ENCODE measurements at regions not wholly inside any gene's neighbourhood (a gene's known extent, or its start where the extent isn't known, plus 50 kb on each side); places are given as distances from the start of the nearest gene placed in this dataset.
"Not testable (repeated sequence)": the region's sequence is repeated elsewhere in the genome, so short reads cannot be mapped to it uniquely, and the experiment has no call there.

DNA sequence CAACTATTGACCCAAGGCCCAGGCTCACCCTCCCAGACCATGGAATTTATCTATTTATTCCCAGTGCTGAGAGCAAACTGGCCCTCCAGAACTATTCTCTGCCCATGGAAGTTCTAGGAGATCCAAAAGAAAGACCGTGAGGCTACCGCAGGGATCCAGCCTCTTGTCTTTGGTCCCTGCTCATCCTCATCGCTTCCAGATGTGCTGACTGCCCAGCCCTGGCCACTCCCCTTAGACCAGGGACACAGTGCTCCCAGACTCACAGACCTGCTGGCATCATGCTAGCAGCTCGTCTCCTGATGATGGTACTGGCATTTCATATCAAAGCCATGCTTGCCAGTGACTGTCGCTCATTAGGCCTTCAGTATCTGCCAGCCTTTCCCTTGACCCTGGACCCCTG is 405.7 kb upstream of the PPP2R3A start:
- DNase-seq, result no peak

DNA sequence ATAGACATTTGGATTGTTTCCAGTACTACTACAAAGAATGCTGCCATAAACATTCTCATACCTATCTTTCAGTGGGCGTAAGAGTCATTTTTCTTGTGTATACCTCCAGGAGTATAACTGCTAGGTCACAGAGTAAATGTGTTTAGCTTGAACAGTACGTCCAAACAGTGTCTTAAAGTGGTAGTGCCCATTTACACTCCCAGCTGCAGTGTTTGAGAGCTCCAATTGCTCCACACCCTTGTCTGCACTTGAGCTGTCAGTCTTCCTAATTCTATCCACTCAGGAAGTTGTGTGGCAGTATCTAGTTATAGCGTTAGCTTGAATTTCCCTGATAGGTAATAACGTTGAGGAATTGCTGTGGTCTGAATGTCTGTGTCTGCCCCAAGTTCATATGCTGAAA is 404.7 kb upstream of the PPP2R3A start:
- DNase-seq, result no peak

DNA sequence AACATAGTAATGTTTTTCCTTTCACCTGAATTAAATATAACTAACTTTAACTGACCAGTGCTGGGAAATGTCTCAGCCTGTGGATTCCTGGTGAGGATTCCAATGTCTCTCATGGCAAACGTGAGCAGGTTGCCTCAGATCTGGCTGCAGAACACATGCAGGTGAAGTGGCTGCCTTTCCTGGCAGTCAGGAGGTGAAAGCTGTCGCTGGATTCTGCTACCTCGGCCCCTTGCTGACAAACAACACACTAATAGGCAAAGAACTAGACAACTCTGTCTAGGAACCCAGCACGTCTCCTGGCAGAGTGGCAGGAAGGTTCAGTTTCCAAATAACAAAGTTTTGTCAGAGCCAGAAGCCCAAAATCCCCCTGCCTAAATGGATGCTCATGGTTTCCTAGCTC is 400.8 kb upstream of the PPP2R3A start:
- no peak for DNase-seq

DNA sequence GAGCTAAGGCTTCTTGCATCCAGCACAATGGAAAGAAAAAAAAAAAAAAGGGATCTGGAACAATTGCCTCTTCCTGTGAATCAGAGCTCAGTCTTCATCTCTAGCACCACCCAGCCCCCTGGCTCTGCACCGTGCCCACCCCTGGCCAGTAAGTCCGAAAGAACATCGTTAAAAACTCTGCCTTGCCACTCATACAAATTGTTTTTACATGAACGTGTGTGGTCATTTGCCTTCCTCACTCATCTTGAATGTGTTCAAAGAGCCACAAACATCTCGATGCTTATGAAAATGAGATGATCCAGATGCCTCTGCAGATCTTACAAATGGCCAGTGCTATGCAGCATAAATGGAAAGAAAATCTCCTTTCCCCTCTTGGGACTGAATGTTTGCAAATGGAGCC is 400.0 kb upstream of the PPP2R3A start:
- no peak for DNase-seq

DNA sequence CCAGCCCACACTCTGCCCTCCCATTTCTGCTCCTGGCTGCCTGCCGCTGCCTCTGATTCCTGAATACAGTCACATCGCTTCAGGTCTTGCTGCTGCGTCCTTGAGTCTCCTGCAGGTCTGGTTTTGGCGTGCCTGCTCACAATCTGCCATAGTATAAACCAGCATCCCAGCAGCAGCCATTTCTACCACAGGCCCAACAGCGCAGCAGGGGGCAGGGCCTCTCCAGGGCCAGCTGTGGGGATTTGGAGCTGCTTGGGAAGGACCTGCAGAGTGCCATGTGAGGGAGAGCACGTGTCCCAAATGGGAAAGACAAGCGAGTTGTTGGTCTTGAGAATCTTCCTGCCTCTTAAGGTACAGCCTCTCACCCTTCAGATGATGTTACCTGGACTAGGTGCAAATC is 398.3 kb upstream of the PPP2R3A start:
- DNase-seq, result no peak

DNA sequence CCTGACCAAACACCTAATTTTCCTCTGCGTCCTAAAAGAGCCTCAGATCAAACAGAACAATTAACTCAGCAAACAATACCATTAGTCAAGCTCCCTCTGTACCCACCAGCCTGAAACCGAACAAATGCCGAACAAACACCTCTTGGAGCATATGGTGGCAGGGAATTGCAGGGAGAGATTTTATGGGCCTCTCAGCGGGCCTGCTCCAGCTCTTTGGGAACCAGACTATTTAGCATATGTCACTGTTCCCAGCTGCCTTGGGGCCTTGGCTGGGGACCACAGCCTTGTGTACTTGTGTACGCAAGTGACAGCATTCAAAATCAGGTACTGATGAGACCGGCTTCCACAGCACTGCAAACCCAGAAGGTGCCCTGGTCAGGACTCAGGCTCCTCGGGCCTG is 388.8 kb upstream of the PPP2R3A start:
- DNase-seq, result no peak

DNA sequence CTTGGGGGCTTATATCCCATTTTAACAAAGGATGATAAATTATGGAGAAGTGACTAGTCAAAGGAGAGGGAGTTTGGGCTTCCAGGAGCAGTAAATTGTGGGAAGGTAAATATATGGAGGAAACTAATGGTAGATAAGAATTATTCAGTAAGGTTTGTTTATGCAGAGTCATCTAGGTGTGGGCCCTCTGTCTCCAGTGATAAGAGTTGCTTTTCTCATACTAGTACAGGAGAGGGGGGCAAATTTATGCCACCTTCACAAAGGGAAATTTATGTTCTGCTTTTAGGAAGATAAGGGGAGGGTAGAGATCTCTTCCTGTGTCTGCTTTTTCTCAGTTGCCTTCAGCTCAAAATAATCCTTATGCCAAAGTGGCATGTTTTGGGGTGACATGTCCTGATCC is 383.7 kb upstream of the PPP2R3A start:
- DNase-seq, result no peak

DNA sequence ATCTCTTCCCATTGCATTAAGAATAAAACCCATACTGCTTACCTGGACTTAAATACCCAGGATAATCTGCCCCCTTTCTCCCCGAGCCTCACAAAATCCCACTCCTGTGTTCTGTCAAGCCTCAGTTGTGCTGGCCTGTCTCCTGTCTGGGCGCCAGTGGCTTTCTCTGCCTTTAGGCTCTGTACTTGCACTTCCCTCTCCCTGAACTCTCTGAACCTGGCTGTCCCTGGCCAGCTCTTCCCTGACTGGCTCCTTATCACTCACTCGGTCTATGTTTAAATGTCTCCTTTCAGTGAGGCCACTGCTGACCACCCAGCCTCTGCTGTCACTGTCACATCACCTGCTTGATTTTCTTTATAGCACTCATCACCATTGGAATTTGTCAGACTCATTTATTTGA is 382.7 kb upstream of the PPP2R3A start:
- no peak for DNase-seq

DNA sequence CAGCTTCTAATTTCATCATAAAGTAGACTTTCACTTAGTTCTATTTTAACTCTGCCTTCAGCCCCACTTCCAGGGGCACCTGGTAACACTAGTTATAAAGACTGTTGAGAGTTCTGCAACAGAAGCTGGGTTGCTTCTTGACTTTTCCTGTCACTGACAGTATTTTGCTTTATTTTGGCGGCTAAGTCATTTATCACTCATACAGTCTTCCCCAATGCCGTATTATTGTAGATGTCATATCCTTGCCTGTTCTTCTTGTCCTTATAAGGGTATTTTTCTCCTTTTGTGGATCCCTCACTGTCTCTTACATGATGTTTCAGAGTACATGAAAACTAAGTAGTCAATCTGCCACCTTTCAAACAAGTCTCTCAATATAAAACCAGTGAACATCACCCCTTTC is 369.0 kb upstream of the PPP2R3A start:
- DNase-seq, result no peak

DNA sequence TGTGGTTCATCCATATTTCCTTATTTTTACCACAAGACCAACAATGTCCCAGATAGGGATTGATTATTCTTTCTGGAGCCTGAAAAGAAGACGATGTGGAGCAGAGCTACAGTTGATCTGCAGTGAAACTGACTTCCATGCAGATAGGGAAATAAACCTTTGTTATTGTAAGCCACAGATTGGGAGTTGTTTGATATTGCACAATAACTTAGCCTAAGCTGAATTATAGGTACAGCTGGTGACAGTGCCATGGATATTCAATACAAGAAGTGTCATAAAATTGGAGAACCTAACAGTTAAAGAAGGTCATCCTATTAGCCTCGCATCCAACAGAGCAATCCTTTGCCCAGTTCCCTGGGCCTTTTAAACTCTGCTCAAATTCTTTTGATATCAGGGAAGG is 367.7 kb upstream of the PPP2R3A start:
- DNase-seq, result no peak

DNA sequence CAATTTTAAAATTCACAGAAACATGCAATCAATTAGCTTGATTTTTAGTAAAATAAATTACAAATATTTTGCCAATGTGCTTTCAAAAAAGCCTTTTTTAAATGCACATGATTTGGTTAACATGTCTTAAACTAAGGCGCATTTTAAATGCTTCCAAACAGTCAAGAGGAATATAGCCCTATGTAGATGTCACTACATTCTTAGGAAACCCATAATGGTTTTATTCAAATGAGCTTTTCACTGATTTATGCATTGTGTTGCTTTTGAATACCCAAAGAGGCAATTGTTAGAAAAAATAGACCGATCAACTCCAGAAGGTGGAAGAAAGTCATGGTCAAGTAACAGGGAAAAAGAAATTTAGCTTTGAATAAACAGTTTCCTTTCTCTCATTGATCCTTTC is 366.9 kb upstream of the PPP2R3A start:
- no peak for DNase-seq

DNA sequence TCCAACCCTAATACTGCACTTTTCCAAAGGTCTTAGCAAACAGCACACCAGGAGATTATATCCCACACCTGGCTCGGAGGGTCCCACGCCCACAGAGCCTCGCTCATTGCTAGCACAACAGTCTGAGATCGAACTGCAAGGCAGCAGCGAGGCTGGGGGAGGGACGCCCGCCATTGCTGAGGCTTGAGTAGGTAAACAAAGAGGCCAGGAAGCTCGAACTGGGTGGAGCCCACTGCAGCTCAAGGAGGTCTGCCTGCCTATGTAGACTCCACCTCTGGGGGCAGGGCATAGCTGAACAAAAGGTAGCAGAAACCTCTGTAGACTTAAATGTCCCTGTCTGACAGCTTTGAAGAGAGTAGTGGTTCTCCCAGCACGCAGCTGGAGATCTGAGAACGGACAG is 361.0 kb upstream of the PPP2R3A start:
- not testable (repeated sequence) for DNase-seq

DNA sequence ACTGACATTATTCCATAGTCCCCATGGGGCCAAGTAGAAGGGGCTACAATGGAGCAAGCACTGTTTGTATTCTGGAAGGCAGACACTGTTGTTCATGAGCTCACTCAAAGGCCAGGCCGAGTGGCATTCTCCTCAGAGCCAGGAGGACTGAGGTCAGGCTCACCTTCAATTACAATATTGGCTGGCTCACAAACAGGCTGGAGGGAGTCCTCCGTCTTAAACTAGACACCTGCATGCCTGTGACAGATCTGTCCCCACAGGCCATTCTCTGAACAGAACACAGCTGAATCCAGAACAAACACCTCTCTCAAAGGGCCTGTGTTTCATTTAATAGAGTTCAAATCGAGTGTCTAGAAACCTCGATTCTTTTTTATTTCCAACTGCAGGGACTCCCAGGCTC is 347.4 kb upstream of the PPP2R3A start:
- no peak for DNase-seq

DNA sequence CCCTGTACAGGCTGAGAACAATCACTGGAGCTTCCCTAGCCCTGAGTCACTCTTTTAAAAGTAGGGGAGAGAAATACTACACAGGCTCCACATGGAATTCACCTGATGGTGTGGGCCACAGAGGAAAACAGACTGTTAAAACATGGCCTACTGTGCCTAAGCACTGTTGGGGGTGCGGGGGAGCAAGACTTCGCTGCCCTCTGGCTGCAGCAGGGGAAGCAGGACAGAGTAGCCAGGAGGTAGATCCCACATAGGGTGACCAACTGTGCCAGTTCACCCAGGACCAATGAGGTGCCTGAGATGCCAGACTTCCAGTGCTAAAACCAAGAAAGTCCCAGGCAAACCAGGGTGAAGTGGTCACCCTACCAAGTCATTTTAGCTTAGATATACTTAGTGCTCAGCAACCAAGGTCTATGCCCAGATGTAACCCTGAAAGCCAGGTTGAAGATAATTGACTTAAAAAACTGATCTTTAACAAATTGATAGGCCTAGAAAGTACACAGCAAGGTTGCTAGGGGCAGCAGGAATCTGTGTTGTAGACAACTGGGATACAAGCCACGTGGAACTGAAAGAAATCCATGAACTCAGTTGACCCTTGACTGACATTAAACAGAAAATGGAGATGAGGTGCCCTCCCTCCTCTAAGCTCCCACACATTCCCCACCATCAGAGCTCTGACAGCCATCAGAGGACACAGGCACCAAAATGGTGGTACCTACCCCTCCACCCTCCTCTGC is 344.2 kb upstream of the PPP2R3A start:
- DNase-seq, result no peak

DNA sequence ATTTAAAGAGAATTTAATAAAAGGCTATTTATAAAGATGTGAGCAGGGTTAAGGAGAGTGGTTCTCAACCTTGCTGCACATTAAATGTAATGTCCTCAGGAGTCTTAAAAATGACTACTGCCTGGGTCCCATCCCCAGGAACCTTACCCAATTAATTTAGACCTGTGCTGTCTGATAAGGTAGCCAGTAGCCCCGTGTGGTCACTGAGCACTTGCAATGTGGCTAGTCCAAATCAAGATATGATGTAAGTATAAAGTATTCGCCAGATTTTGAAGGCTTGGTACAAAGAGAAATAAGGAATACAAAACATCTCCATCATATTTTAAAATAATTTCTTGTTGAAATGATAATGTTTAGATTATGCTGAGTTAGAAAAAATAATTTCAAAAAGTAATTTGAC is 343.3 kb upstream of the PPP2R3A start:
- no peak for DNase-seq

DNA sequence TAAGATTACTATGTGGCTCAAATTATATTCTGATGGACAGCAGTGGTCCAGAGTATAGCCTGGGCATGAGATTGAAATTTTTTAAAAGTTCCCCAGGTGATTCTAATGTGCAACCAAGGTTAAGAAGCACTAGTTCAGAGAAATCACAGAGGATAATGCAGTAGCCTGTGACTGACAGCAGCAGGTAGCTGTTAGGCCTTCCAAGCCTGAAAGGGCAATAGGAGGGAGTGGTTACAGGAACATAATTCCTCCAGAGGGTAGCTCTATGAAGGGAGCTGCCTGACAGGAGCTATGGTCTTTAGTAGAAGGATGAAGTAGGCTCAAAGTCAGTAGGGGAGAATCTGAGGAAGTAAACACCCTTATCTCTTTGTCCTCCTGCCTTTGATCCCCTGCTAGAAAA is 342.9 kb upstream of the PPP2R3A start:
- DNase-seq, result no peak

DNA sequence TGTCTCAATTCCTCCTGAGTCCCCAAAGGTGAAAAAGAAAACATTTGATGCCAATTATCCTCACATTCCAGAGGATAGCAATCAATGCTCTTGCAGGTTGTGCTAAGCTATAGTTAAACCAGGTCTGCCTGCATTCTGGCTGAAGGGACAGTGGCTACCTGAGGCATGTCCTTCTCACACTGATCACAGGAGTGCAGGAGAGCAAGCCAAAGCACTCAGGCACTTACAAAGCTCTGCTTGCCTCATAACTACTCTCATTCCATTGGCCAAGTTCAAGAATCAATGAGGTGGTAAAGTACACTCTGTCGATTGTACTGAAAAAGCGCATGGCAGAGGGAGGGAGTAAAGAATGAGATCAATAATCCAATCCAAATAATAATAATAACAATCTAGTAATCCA is 342.0 kb upstream of the PPP2R3A start:
- DNase-seq, result no peak

DNA sequence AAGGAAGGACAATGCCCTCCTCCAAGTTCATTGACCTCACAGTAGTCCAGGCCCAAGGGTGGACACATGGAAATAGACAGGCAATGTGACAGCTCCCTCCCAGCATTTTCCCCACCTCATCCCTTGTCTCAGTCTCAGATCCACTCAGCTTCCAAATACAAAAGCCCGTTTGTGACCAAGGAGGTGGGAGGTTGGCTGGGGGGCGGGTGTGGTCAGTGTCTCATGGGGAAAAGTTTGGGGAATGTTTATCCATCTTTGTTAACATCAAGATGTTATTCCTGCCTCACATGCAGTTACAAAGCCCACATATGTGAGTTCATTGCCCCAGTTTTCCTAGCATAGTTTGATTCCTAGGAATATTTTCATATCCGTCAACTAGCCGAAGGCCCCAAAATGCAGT is 338.5 kb upstream of the PPP2R3A start:
- no peak for DNase-seq

DNA sequence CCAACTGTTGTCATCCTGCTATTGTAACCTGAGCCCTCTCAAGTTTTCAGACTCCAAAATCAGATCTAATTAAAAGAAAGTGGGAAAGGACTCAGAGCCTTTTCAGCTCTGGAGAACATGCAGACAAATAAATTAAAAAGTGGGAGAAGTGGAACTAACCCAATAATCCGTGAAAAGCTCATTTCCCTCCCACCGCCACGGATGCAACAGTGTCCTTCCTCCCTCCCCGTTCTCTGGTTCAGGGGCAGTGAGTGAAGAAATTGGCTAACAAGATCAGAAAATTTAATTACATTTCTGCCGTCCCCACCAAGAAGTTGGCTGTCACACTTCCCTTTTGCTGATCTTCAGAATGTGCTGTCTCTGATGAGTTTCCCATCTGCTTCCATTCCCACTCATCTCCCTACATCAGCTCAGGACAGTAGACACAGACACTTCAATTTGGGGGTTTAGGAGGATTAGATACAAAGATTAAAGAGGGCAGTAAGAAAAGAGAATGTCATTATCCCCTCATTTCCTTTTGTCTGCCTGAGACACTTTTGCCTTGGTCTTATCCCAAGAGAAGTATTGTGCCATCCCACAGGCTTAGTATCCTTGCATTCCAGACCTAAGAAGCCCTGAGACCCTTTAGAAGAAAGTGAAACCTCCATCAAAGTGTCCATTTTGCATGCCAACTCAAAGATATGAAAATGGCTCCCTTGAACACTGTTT is 335.7 kb upstream of the PPP2R3A start:
- DNase-seq, result no peak

DNA sequence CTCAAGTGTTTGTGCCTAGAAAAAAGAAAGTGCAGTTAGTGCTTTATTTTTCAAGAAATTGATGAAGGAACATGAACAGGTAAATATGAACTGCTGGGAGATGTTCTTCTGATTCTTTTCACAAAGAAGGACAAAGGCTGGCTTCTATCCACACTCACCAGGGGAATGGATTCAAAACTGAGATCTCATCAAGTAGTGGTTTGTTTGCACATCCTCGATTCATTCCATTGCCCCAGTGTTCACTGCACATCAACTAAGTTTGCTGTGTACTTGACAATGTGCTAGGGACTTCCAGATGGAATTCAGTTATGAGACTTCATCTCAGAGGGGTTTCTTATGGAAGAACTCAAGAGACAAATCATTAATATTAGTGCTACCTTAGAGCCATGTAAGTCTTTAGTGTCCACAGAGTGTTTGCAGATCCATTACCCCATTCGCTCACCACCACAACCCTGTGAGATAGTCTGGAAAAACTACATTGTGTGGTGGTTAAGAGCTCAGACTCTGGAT is 332.9 kb upstream of the PPP2R3A start:
- no peak for DNase-seq

DNA sequence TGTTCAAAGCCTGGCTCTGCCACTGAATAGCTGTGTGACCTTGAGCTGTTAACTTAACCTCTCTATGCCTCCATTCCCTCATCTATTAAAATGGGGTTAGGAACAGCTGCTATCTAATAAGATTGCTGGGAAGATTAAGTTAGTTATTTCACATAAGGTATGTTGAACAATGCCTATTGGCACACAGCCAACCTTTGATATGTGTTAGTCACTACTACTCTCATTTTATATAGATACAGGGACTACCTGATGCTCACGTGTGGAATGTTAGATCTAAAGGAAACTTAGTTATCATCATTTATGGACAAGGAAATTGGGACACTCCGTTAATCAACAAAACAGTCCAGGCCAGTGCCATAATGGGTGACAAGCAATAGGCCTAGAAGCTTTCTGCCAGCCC is 332.4 kb upstream of the PPP2R3A start:
- DNase-seq, result no peak

DNA sequence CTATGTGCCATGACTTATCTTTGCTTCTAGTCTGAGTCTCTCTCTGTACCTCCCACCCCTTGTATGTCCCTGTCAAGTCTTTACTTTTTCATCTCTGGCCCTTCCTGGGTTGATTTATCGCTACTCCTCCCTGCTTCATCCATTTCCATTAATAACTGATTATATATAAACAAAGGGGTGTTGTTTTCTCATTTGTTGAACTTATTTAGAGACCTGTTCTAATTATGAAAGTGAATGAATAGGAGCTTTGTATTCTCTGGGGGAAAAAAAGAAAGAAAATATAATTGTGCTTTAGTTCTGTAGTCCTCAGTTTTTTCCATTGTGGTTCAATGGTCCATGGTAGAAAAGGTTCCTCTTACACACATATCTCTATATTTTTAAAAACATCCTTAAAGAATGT is 328.9 kb upstream of the PPP2R3A start:
- no peak for DNase-seq

DNA sequence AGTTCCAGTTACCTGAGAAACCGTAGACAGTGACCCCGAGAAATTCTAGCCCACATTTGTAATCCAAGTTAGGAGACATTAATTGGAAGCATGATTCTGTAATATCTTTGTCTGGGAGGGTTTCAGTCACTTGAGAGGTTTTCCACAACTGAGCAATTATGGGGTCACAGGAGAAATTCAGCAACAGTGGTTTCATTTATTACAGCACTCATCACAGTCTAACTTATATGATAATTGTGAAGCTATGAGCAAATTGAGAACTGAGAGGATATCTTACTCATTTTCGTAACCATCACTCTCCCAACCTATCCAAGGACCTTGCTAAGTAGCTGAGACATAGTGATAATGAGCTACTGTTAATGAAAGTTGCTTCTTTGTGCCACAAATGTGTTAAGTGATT is 328.5 kb upstream of the PPP2R3A start:
- DNase-seq, result no peak

DNA sequence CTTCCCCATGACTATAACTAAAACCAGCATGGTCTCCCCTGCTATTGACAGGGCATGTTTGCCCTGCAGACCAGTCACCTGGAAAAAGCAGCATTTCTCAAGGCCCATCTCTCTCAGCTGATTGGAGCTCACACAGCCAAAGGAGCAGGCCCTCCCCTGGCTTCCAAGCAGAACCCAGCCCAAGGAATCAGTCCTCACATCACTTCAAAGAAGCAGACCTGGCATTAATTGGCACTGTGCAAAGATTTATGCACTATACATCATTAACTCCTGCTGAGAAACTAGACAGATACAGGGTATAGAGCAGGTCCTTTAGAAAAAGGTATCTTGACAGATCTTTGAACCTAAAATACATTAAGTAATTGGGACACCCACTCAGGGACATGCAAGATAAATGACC is 323.8 kb upstream of the PPP2R3A start:
- no peak for DNase-seq

DNA sequence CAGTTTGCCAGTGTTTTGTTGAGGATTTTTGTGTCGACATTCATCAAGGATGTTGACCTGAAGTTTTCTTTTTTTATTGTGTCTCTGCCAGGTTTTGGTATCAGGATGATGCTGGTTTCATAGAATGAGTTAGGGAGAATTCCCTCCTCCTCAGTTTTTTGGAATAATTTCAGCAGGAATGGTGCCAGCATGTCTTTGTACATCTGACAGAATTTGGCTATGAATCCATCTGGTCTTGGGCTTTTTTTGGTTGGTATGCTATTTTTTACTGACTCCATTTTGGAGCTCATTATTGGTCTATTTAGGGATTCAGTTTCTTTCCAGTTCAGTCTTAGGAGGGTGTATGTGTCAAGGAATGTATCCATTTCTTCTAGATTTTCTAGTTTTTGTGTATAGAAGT is 320.0 kb upstream of the PPP2R3A start:
- DNase-seq, result no peak
